IMR-90 (cell line): ENCODE measurements at regions not wholly inside any gene's neighbourhood (a gene's known extent, or its start where the extent isn't known, plus 50 kb on each side); places are given as distances from the start of the nearest gene placed in this dataset.

ENCODE experiments used
- ATAC-seq: fragments of 200-7000 bp; cut with Tn5 transposase; 2 replicates; pipeline ENCODE4 v1.9.1; 2020; ENCODE audit warnings: low read depth, mild to moderate bottlenecking, moderate library complexity
- BruUV-seq: library from RNA; stranded (reverse); fragments of 400-500 nt; replicated peaks from 2 replicates; lab custom pipeline; 2021; lab: Mats Ljungman, UMichigan
- CTCF ChIA-PET: fragments of 300-600 bp; formaldehyde crosslinking; extraction: SDS; loops from one replicate; lab custom pipeline; 2021; ENCODE audit warnings: antibody characterized with exemption; lab: Yijun Ruan, JAX
- POLR2A ChIA-PET: fragments of 300-600 bp; sonication (Branson Sonifier 250); formaldehyde crosslinking; loops from one replicate; lab custom pipeline; 2022; ENCODE audit warnings: antibody characterized with exemption; ENCODE audit not compliant: unreplicated experiment; lab: Charles Lee
- DNase-seq: peaks from one replicate; pipeline ENCODE4 v3.0.0; 2013
- H2AFZ ChIP-seq: replicated peaks from 2 replicates; pipeline ENCODE3; 2013; ENCODE audit warnings: low read length, mild to moderate bottlenecking; ENCODE audit not compliant: poor library complexity
- H2AK5ac ChIP-seq: 2 replicates; pipeline ENCODE4 v1.6.1; 2013; ENCODE audit warnings: low read depth, low read length, inconsistent platforms
- H2AK9ac ChIP-seq: replicated peaks from 2 replicates; pipeline ENCODE3; 2013; ENCODE audit warnings: mild to moderate bottlenecking, low read depth, low read length, moderate library complexity; ENCODE audit not compliant: poor library complexity
- H2BK120ac ChIP-seq: 2 replicates; pipeline ENCODE4 v1.6.1; 2013; ENCODE audit warnings: low read depth, low read length, inconsistent platforms
- H2BK15ac ChIP-seq: 3 replicates; pipeline ENCODE4 v1.6.1; 2013; ENCODE audit warnings: low read depth, low read length, inconsistent platforms
- H2BK20ac ChIP-seq: 2 replicates; pipeline ENCODE4 v1.6.1; 2013; ENCODE audit warnings: low read depth, mild to moderate bottlenecking, inconsistent platforms, low read length, moderate library complexity
- H2BK5ac ChIP-seq: 2 replicates; pipeline ENCODE4 v1.6.1; 2013; ENCODE audit warnings: mild to moderate bottlenecking, low read depth, low read length, inconsistent platforms; ENCODE audit not compliant: poor library complexity, severe bottlenecking
- H3K14ac ChIP-seq: replicated peaks from 2 replicates; pipeline ENCODE4 v1.6.1; 2013; ENCODE audit warnings: low read depth, low read length, inconsistent platforms
- H3K18ac ChIP-seq: 2 replicates; pipeline ENCODE4 v1.6.1; 2013; ENCODE audit warnings: low read depth, low read length, control low read depth
- H3K23ac ChIP-seq: 2 replicates; pipeline ENCODE4 v1.6.1; 2013; ENCODE audit warnings: low read depth, low read length, inconsistent platforms
- H3K27ac ChIP-seq: 2 replicates; pipeline ENCODE4 v1.5.1; 2013; ENCODE audit warnings: mild to moderate bottlenecking, control low read depth, low read length; ENCODE audit not compliant: insufficient read depth
- H3K27me3 ChIP-seq: 2 replicates; pipeline ENCODE4 v1.6.1; 2013; ENCODE audit warnings: low read length; ENCODE audit not compliant: control insufficient read depth, insufficient read depth
- H3K36me3 ChIP-seq: 2 replicates; pipeline ENCODE4 v1.6.1; 2013; ENCODE audit warnings: low read length, mixed read lengths; ENCODE audit not compliant: control insufficient read depth, insufficient read depth
- H3K4ac ChIP-seq: 2 replicates; pipeline ENCODE4 v1.6.1; 2013; ENCODE audit warnings: low read depth, low read length, inconsistent platforms
- H3K4me1 ChIP-seq: 2 replicates; pipeline ENCODE4 v1.6.1; 2013; ENCODE audit warnings: low read length, mixed read lengths; ENCODE audit not compliant: control insufficient read depth, insufficient read depth
- H3K4me2 ChIP-seq: 2 replicates; pipeline ENCODE4 v1.6.1; 2013; ENCODE audit warnings: low read depth, mild to moderate bottlenecking, control low read depth, low read length, moderate library complexity
- H3K4me3 ChIP-seq: 2 replicates; pipeline ENCODE4 v1.5.1; 2013; ENCODE audit warnings: low read depth, mild to moderate bottlenecking, control low read depth, low read length, moderate library complexity; ENCODE audit not compliant: insufficient read depth
- H3K56ac ChIP-seq: 2 replicates; pipeline ENCODE4 v1.6.1; 2013; ENCODE audit warnings: low read length, inconsistent platforms; ENCODE audit not compliant: insufficient read depth; ENCODE audit errors: extremely low read depth
- H3K79me1 ChIP-seq, 2 experiments: 2 replicates each; pipeline ENCODE4 v1.6.1; 2013; ENCODE audit warnings: low read length in 2 of 2, inconsistent platforms in 1 of 2, low read depth in 1 of 2
- H3K9ac ChIP-seq: 2 replicates; pipeline ENCODE4 v1.6.1; 2013; ENCODE audit warnings: low read depth, low read length, control low read depth
- H3K9me1 ChIP-seq: 2 replicates; pipeline ENCODE4 v1.6.1; 2013; ENCODE audit warnings: low read length, inconsistent platforms; ENCODE audit not compliant: insufficient read depth
- H3K9me3 ChIP-seq: 2 replicates; pipeline ENCODE4 v1.6.1; 2013; ENCODE audit warnings: low read length; ENCODE audit not compliant: control insufficient read depth, insufficient read depth
- H4K20me1 ChIP-seq: 2 replicates; pipeline ENCODE4 v1.6.1; 2013; ENCODE audit warnings: low read length, inconsistent platforms; ENCODE audit not compliant: insufficient read depth
- H4K5ac ChIP-seq: 2 replicates; pipeline ENCODE4 v1.6.1; 2013; ENCODE audit warnings: mild to moderate bottlenecking, low read depth, low read length, control low read depth
- H4K8ac ChIP-seq, 2 experiments: 2 replicates each; pipeline ENCODE4 v1.6.1; 2013; ENCODE audit warnings: low read depth in 2 of 2, low read length in 2 of 2, control low read depth in 1 of 2, inconsistent platforms in 1 of 2
- H4K91ac ChIP-seq: 2 replicates; pipeline ENCODE4 v1.6.1; 2013; ENCODE audit warnings: low read depth, low read length, inconsistent platforms; ENCODE audit not compliant: insufficient read depth
- FOS ChIP-seq: fragments of 150-350 bp; IDR thresholded peaks from 2 replicates; pipeline ENCODE4 v1.6.1; 2016; ENCODE audit warnings: low read depth, low read length
- MAZ ChIP-seq: IDR thresholded peaks from 2 replicates; pipeline ENCODE4 v1.6.1; 2012; ENCODE audit warnings: low read depth, mild to moderate bottlenecking, low read length, improper control_type of control experiment, moderate library complexity, borderline replicate concordance
- NFE2L2 ChIP-seq: fragments of 150-350 bp; IDR thresholded peaks from 2 replicates; pipeline ENCODE4 v1.6.1; 2016; ENCODE audit warnings: low read depth, mild to moderate bottlenecking, low read length
- POLR2A ChIP-seq: IDR thresholded peaks from 2 replicates; pipeline ENCODE4 v1.6.1; 2012; ENCODE audit warnings: mild to moderate bottlenecking, low read depth, low read length
- WGBS, 2 experiments: methylation state at CpG; one replicate each; pipeline versions ENCODE4 v1.1.5 to v1.1.7; 2013; ENCODE audit warnings: missing lambda C conversion rate in 2 of 2; ENCODE audit not compliant: insufficient read length in 1 of 2; ENCODE audit errors: extremely low coverage in 2 of 2; 5-methylcytosine and 5-hydroxymethylcytosine counted together
- dilution Hi-C: fragments of 300-500 bp; cut with HindIII; formaldehyde crosslinking; loops from one replicate; pipeline ENCODE4 v1.14.3; 2018; ENCODE audit warnings: low sequenced_read_pairs; ENCODE audit not compliant: unreplicated experiment
- in situ Hi-C: fragments of 300-500 bp; cut with MboI; formaldehyde crosslinking; loops from 3 replicates; pipeline ENCODE4 v1.14.3; 2019; ENCODE audit warnings: low sequenced_read_pairs, inconsistent platforms, mixed read lengths
- intact Hi-C: fragments of 100-400 bp; cut with micrococcal nuclease; formaldehyde crosslinking; loops from 2 replicates; pipeline ENCODE4 v1.10.0; 2022

DNA sequence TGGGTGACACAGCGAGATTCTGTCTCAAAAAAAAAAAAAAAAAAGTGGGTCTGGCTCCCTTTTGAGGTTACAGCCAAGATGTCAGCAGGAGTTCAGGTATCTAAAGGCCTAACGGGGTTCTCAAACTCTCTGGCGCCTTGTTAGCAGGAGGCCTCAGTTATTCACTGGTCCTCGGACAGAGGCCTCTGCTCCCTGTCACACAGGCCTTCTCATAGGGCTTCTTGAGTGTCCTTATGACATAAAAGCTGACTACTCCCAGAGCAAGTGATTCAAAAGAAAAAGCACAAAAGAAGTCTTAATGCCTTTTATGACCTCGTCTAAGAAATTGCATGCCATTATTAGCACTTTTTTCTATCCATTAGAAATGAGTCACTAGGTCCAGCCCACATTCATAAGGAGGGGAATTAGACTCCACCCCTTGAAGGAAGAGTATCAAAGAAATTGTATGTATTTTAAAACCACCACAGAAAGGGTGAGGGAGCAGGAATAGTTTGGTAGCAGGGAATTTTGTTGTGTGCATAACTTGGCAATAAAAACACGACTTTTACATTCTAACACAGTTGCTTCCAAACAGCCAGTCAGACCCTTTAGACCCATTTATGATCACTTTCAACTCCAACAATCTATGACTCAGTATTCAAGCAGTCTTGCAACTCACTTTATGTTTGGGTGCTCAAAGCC lies 90.3 kb downstream of the MEX3B start:
- peak overlapping the region; percentile 61 for H3K4ac ChIP-seq
- no peaks in the 10 kb centered on the region for H3K27me3 ChIP-seq
- H2AK9ac ChIP-seq, result no peak overlapping the region
- dilution Hi-C loops, result no loop called here
- H4K5ac ChIP-seq, result peak overlapping the region; percentile 4; the same call in 1 of the 2 replicates
- ChIA-PET CTCF (no interaction called here), POLR2A (no interaction called here)
- peak overlapping the region in 1 of 2 experiments; percentile 62; a peak in 1 of 4 replicates for H4K8ac ChIP-seq
- TF ChIP-seq MAZ (peak; percentile 21; the same call in 1 of the 2 replicates), POLR2A (no peak), NFE2L2 (no peak), FOS (0 out of 2 replicates have a peak, but pooled peaks have one; percentile 10)
- peak overlapping the region; percentile 57; the same call in 2 of the 3 replicates for H2BK15ac ChIP-seq
- H2BK20ac ChIP-seq, result peak overlapping the region; percentile 77
- H3K9me1 ChIP-seq, result peaks cover 10% of the 10 kb centered on the region
- H3K4me1 ChIP-seq, result peaks cover 12% of the 10 kb centered on the region
- peak overlapping the region; percentile 64; the same call in 1 of the 2 replicates for H3K27ac ChIP-seq
- H3K4me3 ChIP-seq, result no peak overlapping the region
- peak overlapping the region; percentile 14 for H2BK5ac ChIP-seq
- H3K79me1 ChIP-seq, result no peaks in the 10 kb centered on the region
- H2BK120ac ChIP-seq, result peak overlapping the region; percentile 58; the same call in 1 of the 2 replicates
- H4K91ac ChIP-seq, result peak overlapping the region; percentile 77
- H4K20me1 ChIP-seq, result no peaks in the 10 kb centered on the region
- H3K36me3 ChIP-seq, result no peaks in the 10 kb centered on the region
- BruUV-seq, result no TSS peak
- H3K14ac ChIP-seq, result peak overlapping the region; percentile 64
- no peak overlapping the region; the same call in 1 of the 2 replicates for H2AK5ac ChIP-seq
- DNase-seq, result peak; percentile 55
- H3K9ac ChIP-seq, result no peak overlapping the region
- peak overlapping the region; percentile 18 for H2AFZ ChIP-seq
- intact Hi-C loops, result no loop called here
- WGBS, 2 experiments, result no CpG with 5 or more reads among the region's 6 CpGs
- 0 out of 2 replicates have a peak overlapping the region, but pooled peaks have one; percentile 62 for H3K23ac ChIP-seq
- H3K56ac ChIP-seq, result no peak overlapping the region; the same call in 1 of the 2 replicates
- in situ Hi-C loops, result no loop called here
- H3K9me3 ChIP-seq, result no peaks in the 10 kb centered on the region
- no peak overlapping the region for H3K4me2 ChIP-seq
- H3K18ac ChIP-seq, result peak overlapping the region; percentile 15; the same call in 1 of the 2 replicates
- ATAC-seq, result peak; percentile 79
